GM21576 (cell line): ENCODE measurements at regions not wholly inside any gene's neighbourhood (a gene's known extent, or its start where the extent isn't known, plus 50 kb on each side); places are given as distances from the start of the nearest gene placed in this dataset.
"Not testable (repeated sequence)": the region's sequence is repeated elsewhere in the genome, so short reads cannot be mapped to it uniquely, and the experiment has no call there.

Experiments used
- ATAC-seq: cut with Tn5 transposase; IDR thresholded peaks from one replicate; pipeline ENCODE4 v1.9.1; 2021; ENCODE audit warnings: mild to moderate bottlenecking, moderate library complexity; ENCODE audit not compliant: unreplicated experiment

DNA sequence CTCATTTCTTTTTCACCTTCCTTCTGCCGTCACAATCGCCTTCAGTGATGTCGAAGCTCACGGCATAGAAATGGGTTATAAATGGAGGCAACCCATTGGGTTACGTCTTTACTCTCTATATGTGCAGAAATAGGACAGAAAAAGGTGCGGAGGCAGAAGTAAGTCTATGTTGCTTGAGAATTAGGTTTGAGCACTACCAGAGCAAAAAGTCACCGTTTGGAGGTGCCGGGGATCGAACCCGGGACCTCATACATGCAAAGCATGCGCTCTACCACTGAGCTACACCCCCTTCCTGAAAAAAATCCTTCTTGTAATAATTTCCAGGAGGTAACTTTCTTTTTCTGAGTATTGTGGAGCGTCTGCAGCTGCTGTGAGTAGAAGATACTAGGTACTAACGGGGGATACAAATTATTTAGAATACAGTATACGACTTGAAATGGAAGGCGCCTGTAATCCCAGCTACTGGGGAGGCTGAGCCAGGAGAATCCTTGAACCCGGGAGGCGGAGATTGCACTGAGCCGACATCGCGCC is 134.2 kb downstream of the TRIM27 start:
- no peak for ATAC-seq

DNA sequence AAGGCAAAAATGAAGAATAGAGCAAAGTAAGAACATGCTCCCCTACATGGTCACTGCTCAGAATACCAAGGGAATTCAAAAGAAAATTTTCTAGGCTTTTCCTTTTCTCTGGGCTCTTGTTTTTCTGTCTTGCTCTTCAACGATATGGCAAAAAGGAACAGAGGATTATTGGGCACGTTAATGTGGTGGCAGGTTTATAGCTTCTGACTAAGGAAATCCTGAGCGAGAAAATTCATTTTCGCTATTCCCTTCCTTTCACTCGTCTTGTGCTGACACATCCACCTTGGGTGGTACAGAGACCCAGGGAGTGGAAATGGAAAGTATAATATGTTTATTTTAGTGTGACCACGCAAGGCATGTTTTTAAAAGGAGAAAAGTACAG is 132.8 kb downstream of the TRIM27 start:
- no peak for ATAC-seq

DNA sequence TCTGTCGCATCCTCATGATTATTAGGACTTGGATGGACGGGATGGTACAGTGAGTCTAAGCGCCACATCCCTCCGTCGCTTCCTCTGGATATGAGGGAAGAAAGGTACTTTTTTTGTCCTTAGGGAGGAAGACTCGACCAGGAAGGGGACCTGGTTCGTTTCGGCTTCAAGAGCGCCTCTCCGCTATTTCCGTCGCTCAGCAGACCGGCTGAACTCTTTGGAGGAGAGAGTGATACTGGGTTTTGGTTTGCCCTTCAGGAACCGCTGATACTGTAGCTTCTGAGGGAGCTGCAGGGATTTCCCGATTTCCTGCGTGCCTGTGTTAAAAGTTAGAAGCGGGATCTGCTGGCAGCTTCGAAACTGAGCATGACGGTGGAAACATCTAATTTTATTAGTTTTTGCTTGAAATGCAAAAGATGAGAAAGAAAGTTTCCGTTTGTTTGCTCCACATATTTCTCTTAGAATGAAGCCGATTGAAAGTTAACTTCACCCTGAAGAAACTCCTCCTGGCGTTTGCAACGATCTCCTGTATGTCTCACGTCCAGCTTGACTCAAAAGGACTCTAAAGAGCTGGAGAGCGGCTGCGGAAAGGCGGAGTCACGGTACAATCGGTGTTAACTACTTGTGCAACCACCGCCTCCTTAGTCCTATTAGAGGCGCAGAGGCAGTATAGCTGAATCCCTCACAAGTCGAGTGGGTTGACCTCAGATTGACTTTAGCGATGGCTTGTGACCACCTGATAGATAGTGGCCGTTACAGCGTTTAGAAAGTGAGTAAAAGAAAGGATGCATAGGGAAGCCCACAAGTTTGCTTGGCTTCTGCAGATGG is 129.4 kb downstream of the TRIM27 start:
- ATAC-seq = no peak

DNA sequence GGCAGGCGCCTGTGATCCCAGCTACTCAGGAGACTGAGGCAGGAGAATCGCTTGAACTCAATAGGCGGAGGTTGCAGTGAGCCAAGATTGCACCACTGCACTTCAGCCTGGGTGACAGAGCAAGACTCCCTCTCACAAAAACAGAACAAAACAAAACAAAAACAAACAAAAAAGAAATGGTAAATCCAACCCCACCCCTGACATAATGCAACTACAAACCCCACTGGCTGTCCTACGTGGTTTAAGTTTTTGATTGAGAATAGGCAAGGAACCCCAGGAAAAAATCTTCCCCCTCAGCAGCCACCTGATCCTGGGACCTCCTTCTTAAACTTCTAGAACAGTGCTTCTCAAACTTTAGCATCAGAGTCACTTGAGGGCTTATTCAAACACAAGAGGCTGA is 123.1 kb downstream of the TRIM27 start:
- ATAC-seq = not testable (repeated sequence)

DNA sequence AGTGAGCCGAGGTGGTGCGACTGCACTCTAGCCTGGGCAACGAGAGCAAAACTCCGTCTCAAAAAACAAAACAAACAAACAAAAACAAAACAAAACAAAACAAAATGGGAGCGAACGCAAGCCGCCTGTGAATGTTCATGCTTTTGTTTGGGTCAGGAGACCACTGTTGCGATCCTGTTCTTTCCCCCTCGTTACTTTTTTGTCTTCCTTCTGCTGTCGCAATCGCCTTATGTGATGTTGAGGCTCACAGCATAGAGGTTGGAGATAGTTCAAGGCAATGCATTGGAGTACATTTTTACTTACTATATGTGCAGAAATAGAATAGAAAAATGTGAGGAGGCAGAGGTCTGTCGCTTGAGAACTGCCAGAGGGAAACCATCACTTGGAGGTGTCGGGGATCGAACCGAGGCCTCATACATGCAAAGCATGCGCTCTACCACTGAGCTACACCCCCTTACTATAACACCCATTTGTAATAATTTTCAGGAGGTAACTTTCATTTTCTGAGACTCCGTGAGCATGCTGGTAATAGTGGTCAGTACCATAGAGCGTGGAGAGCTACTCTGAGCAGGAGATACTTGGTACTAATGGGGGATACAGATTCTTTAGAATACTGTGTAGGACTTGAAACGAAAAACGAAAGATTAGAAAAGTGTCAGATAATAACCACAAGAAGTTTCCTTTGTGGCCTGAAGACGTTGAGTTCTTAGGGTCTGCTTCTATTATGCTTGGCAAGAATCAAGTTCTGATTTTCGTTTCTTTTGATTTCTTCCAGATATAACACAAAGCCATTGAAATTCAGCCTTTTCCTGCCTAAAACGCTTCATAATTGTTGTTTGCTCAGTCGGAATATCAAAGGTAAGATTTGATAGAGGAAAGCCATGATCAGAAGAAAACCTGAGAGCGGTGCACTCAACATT is 121.1 kb downstream of the TRIM27 start:
- no peak for ATAC-seq

DNA sequence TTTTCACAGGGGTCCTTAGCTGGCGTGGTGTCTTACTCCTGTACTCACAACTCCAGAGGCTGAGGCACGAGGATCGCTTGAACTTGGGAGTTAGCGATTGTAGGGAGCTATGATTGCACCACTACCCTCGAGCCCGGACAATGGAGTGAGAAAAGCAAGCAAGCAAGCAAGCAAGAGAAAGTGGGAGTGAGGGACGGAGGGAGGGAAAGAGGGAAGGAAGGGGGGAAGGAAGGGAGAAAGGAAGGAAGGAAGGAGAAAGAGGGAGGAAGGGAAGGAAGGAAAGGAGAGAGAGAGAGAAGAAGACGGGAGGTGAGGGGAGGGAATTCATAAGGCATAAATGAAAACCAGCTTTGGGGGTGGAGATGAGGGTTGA is 120.5 kb downstream of the TRIM27 start:
- no peak for ATAC-seq

DNA sequence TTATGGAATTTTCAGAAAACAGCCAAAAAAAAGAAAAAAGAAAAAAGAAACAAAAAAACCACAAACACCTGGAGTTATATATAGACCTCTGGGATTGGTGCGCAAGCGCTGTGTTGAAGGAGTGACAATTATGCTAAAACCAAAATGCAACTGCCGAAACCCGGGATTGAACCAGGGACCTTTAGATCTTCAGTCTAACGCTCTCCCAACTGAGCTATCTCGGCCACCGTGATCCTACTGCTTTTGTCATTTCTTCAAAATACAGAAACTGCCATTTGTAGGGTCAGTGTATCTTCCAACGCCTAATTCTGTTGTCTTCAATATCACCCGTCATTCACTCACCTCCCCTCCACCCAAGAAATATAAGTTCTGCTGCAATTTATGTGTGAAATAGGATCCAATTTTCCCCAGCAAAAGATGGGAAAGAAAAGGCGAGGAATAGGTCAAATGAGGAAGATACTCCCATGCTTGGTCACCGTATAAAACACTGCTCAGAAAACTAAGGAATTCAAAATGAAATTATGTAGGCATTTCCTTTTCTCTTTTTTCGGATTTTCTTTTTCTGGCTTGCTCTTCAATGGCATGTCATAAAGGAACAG is 116.0 kb downstream of the TRIM27 start:
- no peak for ATAC-seq

DNA sequence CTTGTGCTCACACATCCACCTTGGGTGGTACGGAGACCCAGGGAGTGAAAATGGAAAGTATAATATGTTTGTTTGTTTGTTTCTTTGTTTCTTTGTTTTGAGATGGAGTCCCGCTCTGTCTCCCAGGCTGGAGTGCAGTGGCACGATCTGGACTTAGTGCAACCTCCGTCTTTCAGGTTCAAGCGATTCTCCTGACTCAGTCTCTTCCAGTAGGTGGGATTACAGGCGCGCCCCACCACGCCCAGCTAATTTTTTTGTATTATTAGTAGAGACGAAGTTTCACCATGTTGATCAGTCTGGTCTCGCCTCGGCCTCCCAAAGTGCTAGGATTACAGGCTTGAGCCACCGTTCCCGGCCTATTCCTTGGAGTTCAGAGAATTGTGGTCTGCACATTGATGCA is 115.4 kb downstream of the TRIM27 start:
- ATAC-seq = no peak

DNA sequence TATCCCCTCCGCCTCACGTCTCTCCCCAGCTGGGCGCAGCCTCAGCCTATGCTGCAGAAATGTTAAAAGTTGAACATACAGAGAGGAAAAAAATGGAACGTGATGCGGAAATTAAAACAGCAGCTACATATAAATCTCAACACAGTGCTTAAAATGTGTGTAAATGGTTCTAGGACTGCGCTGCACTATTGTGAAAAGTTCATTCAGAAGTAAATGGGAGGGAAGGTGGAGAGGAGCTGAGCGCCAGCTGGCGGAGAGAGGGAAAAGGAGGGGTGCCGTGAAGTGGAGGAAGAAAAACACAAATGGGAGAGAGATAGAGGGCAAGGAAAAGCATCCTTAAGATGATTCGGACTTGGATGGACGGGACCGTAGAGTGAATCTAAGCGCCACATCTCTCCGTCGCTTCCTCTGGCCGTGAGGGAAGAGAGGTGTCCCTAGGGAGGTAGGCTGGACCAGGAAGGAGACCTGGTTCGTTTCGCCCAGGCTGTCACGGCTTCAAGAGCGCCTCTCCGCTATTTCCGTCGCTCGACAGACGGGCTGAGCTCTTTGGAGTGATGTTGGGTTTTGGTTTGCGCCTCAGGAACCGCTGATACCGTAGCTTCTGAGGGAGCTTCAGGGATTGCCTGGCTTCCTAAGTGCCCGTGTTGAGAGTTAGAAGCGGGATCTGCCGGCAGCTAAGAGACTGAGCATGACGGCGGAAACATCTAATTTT is 113.7 kb downstream of the TRIM27 start:
- no peak for ATAC-seq

DNA sequence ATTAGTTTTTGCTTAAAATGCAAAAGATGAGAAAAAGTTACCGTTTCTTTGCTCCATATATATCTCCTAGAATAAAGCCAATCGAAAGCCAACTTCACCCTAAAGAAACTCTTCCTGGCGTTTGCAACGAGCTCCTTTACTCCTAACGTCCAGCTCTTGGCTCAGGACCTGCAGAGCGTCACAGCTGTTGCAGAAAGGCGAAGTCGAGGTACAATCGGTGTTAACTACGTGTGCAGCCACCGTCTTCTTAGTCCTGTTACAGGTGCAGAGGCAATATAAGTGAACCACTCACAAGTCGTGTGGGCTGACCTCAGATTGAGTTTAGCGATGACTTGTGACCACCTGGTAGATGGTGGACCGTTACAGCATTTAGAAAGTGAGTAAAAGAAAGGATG is 113.1 kb downstream of the TRIM27 start:
- ATAC-seq = no peak

DNA sequence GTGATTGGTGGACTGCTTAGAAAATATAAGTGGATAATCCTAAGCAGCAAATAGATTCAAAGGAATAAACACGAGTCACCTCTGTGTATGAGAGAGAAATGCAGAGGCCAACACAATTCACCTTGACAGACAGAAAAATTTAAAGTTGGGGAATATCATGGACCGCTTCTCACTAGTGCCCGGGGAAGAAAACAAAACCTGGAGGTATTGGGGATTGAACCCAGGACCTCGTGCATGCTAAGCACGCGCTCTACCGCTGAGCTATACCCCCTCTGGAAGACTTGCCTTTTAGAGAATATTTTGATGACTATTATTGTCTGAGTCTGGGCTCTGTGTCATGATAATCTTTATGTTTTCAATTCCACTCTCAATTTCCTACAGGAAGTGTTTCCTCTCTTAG is 111.9 kb downstream of the TRIM27 start:
- ATAC-seq = no peak

DNA sequence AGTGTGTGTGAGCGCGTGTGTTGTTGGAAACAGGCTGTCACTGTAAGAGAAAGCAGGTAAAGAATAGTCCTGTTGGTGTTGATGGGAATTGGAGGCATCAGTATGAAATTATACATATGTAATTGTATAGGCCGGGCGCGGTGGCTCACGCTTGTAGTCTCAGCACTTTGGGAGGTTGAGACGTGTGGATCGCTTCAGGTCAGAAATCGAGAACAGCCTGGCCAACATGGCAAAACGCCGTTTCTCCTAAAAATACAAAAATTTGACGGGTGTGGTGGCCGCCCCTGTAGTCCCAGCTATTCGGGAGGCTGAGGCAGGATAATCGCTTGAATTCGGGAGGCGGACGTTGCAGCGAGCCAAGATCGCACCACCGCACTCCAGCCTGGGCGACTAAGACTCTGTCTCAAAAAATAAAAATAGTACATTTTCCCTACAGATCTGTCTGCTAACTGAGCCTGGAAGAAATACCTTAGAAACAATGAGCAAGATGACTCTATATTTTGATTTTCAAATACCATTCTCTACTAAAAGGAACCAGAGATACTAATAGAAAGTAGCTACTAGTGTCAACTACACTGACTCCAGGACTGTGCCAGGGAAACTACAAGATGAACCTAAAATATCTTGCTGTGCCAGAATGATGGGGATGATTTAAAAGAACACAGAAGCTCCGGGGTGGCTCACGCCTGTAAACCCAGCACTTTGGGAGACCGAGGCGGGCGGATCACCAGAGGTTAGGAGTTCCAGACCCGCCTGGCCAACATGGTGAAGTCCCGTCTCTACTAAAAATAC is 110.8 kb downstream of the TRIM27 start:
- no peak for ATAC-seq

DNA sequence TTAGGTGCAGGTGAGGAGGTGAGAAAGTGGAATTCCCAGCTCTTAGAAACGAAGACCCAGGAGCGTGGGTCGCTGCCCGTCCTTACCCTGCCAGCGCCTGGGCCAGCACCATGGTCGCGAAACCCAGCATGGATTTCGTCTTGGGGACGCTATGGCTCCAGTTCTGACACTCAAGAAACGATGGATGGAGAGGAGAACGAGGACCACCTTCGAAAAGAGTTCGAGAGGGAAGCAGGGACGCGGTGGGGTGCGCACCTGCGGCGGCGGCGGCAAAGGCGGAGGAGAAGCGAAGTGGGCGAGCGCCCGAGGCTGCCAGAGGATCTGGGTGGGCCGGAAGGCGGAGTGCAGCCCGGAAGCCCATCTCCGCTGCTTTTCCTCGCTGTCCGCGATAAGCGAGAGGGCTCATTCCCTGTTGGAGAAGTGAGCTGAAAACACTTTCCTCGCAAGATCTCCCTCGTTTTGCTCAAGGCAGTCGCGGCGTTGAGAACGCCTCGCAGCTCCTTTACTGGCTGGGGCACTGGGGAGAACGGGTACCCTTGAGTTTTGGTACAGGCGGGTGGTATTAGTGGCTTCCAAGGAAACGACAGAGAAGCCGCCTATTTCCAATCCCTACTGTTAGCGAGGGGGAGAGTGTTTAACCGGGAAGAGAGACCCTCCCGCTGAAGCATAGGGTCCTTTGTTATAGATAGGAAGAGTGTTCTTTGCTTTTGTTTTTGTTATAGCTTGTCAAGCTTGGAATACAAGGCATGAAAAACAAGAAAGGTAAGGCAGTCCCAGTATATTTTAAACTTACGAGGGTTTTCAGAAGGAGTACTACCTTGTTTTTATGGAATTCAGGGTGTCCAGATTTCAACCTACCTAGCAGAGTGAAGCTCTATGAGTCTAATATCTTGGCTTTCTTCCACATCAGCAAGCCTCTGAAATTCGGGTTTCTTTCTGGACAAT is 109.5 kb downstream of the TRIM27 start:
- ATAC-seq = no peak

DNA sequence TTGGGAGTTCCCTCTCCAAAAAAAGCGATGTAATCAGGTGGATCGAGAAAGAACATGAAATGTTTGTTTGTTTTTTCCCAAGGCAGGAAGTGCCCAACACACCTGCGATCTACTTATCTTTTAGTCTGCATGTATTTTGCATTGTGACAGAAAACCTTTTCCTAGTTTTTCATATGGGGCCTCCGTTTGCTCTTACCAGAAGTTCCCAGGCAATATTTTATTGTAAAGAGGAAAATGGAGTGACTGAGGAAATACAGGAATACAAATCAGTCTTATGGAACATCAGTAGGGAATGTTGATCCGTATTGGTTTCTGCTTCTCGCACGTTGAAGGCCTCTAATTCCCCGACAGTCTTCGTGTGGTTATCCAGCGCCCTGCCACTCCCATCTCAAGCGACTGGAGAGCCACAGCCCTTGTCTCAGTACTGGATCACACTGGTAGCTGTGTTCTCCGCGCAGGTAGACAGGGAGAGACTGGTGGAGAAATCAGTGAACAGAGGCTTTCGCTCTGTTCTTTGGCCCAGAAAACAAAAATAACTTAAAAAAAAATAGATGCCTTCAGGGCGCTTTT is 107.4 kb downstream of the TRIM27 start:
- ATAC-seq = no peak

DNA sequence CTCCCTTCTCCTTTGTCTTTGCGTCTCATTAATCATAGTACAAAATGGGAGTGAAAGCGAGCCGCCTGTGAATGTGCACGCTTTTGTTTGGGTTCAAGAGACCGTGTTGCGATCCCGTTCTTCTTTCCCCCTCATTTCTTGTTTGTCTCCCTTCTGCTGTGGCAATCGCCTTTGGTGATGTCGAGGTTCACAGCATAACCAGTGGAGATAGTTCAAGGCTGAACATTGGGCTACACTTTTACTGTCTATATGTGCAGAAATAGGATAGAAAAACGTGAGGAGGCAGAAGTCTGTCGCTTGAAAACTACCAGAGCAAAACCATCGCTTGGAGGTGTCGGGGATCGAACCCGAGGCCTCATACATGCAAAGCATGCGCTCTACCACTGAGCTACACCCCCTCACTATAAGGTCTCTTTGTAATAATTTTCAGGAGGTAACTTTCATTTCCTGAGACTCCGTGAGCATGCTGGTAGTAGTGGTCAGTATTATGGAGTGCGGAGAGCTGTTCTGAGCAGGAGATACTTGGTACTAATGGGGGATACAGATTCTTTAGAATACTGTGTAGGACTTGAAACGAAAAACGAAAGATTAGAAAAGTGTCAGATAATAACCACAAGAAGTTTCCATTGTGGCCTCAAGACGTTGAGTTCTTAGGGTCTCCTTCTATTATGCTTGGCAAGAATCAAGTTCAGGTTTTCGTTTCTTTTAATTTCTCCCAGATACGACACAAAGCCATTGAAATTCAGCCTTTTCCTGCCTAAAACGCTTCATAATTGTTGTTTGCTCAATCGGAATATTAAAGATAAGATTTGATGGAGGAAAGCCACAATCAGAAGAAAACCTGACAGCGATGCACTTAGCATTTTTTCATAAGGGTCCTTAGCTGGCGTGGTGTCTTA is 106.6 kb downstream of the TRIM27 start:
- ATAC-seq = no peak

DNA sequence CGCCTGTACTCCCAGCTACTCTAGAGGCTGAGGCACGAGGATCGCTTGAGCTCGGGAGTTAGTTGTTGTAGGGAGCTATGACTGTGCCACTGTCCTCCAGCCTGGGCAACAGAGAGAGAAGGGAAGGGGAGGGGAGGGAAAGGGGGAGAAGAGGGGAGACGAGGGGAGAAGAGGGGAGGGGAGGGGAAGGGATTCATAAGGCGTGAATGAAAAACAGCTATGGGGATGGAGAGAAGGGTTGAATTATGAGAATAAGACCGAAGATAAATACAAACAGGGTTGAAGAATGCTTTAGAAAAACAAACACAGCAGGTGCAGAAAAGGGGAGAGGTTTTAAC is 106.0 kb downstream of the TRIM27 start:
- ATAC-seq = no peak

DNA sequence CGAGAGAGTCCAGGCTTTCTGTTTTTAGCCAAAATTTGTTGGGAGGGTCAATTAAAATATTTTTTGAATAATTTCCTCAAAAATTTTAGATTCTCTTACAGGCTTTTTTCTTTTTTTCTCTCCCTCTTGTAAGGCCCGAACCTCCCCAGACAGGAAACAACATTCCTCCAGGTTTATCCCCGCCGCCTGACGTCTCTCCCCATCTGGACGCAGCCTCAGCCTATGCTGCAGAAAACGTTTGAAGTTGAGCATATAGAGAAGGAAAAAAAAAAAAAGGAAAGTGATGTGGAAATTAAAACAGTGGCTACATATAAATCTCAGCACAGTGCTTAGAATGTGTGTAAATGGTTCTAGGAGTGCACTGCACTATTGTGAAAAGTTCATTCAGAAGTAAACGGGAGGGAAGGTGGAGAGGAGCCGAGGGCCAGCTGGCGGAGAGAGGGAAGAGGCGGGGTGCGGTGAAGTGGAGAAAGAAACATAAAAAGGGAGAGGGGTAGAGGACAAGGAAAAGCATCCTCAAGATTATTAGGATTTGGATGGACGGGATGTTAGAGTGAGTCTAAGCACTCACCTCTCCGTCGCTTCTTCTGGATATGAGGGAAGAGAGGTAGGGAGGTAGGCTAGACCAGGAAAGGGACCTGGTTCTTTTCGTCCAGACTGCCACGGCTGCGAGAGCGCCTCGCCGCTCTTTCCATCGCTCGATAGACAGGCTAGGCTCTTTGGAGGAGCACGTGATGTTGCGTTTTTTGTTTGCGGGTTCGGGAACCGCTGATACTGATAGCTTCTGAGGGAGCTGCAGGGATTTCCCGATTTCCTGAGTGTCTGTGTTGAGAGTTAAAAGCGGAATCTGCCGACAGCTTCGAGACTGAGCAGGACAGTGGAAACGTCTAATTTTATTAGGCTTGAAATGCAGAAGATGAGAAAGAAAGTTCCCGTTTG is 98.7 kb downstream of the TRIM27 start:
- no peak for ATAC-seq
